ENCODE measurements at regions not wholly inside any gene's neighbourhood (a gene's known extent, or its start where the extent isn't known, plus 50 kb on each side); places are given as distances from the start of the nearest gene placed in this dataset.
"Not testable (repeated sequence)": the region's sequence is repeated elsewhere in the genome, so short reads cannot be mapped to it uniquely, and the experiment has no call there.

DNA sequence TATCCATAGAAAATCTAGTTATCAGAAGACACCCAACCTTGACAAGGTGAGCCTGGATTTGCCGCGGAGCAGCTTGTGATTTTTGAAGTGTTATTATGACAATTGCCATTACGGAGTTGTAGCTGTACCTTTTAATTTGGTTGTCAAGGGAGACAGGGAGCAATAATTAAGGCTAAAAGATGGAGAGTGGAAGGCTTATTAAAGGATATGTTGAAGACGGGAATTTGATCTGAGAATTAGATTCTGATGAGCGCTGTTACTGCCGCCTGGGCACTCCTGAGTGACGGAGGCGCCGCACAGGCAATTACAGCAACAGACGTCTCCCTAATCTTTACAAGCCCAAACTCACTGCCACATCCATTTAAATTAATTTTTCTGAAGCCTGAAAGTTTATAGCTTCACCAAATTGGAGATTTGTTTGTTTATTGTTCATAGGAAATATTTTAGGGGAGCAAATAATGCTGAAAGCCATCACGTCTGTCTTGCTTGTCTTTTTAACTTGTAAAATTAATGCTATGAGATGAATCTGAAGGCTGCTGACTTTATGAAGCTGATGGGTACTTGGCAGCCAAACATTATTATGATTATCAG lies 475.0 kb upstream of the ADARB2 start:
- in situ Hi-C loops (cut with HindIII; ENCODE audit: low sequenced_read_pairs): no loop called here
- DNase-seq (ENCODE audit: low spot score): no peak

DNA sequence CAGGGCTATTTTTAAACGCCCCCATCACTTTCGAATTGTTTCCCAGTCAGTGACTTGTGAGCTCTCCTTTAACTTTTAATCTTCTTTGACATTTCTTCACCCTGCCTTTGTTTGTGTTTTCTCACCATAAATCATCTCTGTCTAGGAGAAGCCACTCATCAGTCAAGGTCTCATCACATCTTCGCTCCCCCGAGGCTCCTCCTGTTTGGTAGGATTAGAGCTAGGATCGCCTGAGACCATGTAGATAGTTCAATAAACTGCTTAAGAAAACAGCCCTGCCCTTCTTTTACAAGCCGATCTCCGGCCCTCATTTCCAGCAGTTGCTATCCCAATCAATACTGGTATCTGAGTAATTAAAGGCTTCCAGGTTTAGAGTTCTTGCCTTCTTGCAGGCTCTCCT lies 472.8 kb upstream of the ADARB2 start:
- no peak for DNase-seq (ENCODE audit: low spot score)
- in situ Hi-C loops (cut with HindIII; ENCODE audit: low sequenced_read_pairs): no loop called here

DNA sequence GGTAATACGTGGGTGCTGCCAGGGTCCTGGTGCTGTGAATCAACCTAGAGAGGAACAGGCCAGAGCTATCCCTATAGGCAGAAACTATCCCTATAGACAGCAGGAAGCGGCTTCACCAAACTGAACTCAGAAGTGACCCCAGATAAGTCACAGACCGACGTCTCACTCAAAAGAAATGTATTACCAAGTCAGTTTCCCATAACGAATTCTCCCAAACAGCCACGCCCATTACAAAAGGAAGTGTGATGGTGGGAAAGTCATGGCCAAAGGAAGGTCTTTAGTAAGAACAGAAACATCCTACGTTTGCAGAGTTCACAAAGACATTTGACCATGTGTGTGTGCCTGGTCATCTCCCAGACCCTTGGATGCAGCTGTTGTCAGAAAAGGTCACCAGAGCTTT lies 470.8 kb upstream of the ADARB2 start:
- DNase-seq (ENCODE audit: low spot score): no peak
- in situ Hi-C loops (cut with HindIII; ENCODE audit: low sequenced_read_pairs): no loop called here

DNA sequence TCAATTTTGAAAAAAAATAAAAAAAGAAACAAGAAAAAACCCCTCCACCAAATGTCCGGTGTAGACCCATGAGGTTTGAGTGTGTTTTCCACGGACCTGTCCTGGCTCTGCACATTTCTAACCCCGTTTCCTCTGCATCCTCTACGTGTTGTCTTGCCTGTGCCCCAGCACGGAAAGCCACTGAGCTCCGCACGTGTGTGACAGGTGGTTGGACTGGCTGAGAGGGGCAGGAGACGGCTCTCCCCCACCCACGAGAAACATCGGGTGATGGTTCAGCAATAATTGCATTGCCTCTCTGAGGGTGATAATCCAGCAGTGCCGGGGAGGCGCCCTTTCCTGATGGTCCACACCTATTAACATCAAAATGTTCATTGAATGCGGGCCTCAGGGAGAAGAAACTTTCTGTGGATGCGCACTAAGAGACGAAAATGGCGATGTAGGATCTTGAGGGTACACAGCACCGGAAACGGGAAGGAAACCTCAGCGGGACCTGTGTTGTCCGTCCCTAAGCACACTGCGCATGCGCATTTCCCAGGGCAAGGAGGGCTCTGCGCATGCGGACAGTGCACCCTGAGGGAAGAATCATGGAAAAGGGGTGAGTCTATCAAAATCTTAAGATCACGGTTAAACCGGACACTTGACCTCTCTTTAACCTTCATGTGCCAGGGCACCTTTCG lies 470.1 kb upstream of the ADARB2 start:
- no peak for DNase-seq (ENCODE audit: low spot score)
- in situ Hi-C loops (cut with HindIII; ENCODE audit: low sequenced_read_pairs): no loop called here

DNA sequence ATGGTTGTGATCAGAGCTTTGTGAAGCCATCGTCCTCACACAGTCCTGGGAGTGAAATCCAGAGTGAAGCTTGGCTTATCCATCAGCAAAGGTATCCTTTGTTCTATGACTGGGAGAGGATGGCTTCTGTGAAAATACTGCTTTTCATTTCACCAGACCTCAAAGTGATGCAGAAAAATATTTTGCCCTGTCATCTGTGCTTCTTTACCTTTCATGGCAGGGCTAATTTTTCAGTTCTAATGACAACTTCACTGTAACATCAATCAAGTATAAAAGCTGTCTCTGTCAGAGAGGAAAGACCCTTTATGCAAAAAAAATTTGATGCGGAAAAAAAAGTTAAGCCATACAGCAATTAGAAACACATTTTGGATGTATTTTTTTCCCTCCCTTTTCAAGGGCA lies 468.1 kb upstream of the ADARB2 start:
- in situ Hi-C loops (cut with HindIII; ENCODE audit: low sequenced_read_pairs): no loop called here

DNA sequence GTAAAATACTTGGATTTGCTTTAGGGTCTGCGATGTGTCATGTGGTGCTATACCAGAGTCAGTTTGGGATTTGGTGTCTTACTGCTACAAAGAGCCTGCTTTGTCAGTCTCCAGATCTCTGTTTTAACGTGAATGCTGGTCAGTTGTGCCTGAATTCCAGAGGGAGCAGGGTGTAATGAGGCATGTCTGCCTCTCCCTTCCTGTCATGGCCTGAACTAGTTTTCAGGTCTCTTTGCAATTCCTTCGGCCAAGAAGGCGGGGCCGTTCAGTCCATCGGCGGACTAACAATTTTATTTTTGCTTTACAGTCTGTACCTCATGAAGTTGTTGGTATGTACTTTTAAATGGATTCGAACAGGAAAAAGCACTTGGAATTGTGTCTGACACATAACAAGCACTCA lies 465.1 kb upstream of the ADARB2 start:
- DNase-seq (ENCODE audit: low spot score): no peak
- in situ Hi-C loops (cut with HindIII; ENCODE audit: low sequenced_read_pairs): no loop called here

More for the DNA sequence above, 468.1 kb upstream of the ADARB2 start:
- DNase-seq (ENCODE audit: low spot score): no peak

DNA sequence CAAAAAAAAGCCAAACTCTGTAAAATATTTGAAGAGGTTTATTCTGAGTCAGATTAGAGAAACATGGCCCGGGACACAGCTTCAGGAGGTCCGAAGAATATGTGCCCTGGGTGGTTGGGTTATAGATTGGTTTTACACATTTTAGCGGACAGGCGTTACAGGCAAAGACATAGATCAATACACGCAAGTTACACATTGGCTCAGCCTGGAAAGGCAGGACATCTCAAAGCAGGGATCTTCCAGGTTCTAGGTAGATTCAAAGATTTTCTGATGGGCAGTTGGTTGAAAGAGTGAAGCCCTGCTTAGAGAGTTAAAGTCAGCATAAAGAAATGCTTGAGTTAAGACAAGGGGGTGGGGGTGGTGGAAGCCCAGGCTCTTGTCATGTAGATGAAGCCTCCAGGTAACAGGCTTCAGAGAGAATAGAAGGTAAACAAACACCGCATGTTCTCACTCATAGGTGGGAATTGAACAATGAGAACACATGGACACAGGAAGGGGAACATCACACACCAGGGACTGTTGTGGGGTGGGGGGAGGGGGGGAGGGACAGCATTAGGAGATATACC lies 464.3 kb upstream of the ADARB2 start:
- DNase-seq (ENCODE audit: low spot score): no peak
- in situ Hi-C loops (cut with HindIII; ENCODE audit: low sequenced_read_pairs): no loop called here

DNA sequence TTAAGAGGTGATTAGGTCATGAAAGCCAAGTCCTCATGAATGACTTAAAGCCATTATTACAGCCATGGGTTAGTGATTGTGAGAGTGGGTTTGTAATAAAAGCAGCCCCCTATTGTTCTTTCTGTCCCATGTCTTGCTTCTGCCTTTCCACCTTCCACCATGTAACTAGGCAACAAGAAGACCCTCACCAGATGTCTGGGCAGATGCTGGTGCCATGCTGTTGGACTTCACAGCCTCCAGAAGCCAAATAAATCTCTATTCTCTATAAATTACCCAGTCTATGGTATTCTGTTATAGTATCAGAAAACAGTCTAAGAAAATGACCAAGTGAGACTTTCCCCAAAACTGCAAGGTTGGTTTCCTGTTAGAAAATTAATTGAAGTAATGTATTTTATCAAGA lies 460.3 kb upstream of the ADARB2 start:
- no peak for DNase-seq (ENCODE audit: low spot score)
- in situ Hi-C loops (cut with HindIII; ENCODE audit: low sequenced_read_pairs): no loop called here

DNA sequence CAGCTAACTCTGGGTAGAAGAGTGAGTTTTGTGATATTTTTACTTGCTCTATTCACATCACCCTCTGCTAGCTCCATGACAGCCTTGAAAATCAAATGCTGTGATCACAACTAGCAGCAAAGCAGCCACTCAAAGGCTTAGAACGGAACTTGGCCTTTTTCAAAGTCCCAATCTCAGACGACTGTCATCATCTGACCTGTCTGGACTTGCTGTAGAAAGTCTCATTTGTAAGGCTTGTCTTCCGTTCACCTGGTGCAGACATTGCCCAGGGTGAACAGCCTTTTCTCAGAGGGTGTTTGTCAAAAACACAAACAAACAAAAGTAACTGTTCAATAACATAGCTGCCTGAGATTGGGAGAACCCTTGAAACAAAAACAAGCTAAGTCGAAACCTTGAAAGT lies 458.9 kb upstream of the ADARB2 start:
- in situ Hi-C loops (cut with HindIII; ENCODE audit: low sequenced_read_pairs): no loop called here

DNA sequence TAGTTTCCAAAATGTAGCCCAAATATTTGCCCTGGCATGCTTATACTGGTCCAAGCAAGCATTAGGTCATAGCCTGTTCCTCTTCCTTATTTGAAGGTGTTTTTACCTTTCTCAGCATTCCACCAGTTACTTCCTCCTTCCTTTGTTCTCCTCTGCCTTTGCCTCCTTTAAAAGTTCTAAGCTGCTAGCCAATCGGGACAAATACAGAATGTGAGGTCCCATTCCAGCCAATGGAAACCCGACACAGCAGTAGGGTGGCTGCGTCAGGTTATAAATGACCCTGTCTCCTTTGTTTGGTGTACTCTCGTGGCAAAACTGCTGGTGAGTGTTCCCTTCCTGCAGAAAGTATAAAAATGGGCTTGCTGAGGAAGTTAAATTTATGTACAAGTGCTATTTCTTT lies 452.0 kb upstream of the ADARB2 start:
- DNase-seq (ENCODE audit: low spot score); in situ Hi-C loops (cut with HindIII; ENCODE audit: low sequenced_read_pairs): not testable (repeated sequence)

More for the DNA sequence above, 458.9 kb upstream of the ADARB2 start:
- no peak for DNase-seq (ENCODE audit: low spot score)

DNA sequence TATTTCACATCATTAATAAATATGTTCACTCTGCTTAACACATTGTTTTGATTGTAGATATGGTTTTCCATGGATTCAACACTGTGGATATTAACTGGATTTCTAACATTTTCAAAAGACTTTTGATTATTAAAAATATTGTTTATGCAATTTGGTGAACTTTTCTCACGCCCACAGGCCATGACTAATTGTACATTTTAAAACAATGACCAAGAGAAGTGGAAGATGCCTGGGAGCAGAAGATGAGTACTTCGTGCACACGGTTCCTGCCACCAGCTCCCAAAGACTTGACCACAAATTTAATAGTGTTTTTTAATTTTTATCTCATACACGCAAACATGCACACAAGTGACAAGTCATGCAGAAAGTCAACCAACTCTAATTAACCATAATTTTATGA lies 451.0 kb upstream of the ADARB2 start:
- no peak for DNase-seq (ENCODE audit: low spot score)
- in situ Hi-C loops (cut with HindIII; ENCODE audit: low sequenced_read_pairs): no loop called here

DNA sequence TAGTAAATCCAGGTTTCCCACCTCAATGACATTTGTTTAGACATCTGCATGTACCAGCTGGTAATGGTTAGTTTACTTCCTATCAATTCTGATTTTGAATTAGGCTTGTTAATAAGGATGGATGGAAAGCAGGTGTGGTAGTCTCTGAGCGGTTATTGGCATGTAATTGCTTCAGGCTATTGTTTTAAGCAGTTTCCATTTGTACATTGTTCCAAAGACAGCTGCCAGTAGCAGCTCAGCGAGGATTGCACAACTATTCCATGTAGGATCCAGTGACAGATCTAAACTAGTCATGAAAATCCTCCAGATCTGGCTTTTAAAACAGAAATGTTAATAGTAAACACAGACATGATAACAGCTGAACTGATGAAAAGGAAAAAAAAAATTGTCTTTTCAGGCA lies 436.0 kb upstream of the ADARB2 start:
- no peak for DNase-seq (ENCODE audit: low spot score)
- in situ Hi-C loops (cut with HindIII; ENCODE audit: low sequenced_read_pairs): no loop called here

DNA sequence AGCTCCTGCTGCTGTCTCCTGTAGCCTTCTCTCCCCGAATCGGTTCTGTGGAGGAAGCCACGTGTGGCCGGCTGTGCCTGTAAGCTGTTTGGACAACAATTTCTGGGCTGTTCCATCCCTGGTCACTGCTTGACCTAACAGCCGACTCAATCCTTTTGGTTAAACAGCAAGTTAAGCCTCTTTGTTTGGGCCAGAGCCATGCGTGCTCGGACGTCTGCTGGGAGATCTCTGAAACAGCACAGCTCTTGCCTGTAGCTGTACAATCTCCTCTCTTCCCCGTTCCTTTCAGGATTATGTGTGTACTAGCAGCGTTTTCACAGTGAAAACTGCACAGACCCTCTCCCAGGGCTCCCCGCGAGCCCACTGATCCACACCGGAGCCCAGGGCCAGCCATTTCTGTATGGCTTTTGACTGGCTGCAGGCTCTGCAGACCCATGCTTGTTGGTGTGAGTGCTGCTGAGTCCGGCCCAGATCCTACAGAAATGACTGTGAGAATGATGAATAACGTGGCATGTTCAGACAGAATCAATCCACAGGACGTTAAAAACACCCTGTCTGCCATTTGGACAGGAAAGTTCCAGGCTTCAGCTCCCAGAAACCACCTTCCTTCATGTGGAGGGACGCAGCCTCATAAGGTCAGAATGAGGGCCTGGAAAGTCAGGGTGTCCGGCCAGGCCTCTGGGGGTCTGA lies 428.6 kb upstream of the ADARB2 start:
- in situ Hi-C loops (cut with HindIII; ENCODE audit: low sequenced_read_pairs): no loop called here
- no peak for DNase-seq (ENCODE audit: low spot score)

DNA sequence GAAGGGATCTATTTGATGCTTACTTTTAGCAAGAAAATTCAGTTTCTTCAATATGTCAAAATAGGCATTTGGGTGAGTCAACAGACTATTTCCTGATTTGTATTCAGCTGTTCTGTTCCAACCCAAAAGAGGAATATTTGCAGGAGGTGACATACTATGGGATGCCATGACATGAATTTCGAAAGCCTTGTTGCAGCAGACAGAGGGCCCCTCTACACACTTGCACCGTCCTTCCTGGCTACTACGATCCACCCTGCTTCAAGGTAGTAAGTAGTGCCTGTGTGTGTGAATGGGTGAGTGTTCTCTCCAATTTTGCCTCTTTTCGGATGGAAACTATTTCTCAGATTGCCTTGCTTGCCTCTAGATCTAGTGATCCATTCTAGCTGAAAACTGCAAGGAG lies 413.0 kb upstream of the ADARB2 start:
- no peak for DNase-seq (ENCODE audit: low spot score)
- in situ Hi-C loops (cut with HindIII; ENCODE audit: low sequenced_read_pairs): no loop called here

DNA sequence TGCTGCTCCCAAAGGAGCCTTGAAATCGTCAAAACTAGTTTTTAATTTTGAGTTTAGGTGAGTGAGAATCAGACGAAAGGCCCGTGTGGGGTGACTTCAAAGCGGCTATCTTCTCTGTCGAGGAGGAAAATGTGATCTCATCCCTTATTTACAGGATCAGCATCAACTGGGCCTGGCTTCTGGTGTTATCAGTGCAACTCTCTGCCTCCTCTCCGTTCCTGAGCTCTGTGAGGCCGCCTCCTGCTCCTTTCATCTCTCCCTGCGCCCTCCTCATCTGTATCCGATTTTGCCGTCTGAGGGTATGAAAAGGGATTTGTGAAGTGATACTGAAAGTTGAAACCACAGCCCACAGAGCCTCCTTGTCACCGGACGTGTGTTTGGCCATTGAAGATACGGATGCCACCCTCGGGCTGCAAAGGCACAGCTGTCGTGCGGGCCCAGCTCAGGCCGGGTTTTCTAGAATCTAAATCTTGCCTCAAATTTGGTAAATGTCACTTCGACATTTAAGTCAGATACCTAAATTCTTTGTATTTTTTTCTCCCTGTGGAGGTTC lies 408.7 kb upstream of the ADARB2 start:
- DNase-seq (ENCODE audit: low spot score): no peak
- in situ Hi-C loops (cut with HindIII; ENCODE audit: low sequenced_read_pairs): no loop called here

DNA sequence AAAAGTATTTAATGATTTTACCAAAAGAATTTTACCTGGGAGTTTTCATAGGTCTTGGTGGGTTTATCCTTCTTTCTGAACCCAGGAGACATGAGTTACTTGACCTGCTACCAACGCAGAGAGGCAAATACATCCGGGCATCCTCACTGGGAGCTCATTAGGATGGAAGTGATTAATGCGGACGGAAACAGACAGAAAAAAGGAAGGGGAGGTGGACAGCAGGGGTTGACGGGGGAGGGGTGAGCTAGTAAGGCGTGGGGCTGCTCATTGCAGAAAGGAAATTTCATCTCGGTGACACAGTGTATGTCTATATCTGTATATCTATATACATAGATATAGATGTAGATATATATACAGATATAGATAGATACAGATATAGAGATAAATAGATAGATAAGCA lies 408.2 kb upstream of the ADARB2 start:
- in situ Hi-C loops (cut with HindIII; ENCODE audit: low sequenced_read_pairs): no loop called here
- DNase-seq (ENCODE audit: low spot score): no peak

DNA sequence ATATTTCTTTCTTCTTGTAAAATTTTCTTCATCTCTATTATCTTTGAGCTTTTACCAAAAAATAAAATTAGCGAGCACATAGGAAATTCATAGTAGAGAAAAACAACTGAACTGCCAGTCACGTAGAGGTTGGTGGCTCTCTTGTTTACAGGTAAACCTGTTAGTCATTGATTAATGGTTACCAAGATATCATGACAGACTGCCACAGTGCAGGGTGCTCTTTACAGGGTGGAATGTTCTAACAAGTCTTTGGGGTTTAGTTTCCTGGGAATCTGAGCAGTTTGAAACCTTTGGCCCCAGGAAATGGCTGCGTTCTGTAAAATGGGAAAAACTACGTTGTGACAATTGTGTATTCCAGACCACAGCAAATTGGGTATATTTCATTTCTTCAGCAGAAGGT lies 407.3 kb upstream of the ADARB2 start:
- no peak for DNase-seq (ENCODE audit: low spot score)
- in situ Hi-C loops (cut with HindIII; ENCODE audit: low sequenced_read_pairs): no loop called here

DNA sequence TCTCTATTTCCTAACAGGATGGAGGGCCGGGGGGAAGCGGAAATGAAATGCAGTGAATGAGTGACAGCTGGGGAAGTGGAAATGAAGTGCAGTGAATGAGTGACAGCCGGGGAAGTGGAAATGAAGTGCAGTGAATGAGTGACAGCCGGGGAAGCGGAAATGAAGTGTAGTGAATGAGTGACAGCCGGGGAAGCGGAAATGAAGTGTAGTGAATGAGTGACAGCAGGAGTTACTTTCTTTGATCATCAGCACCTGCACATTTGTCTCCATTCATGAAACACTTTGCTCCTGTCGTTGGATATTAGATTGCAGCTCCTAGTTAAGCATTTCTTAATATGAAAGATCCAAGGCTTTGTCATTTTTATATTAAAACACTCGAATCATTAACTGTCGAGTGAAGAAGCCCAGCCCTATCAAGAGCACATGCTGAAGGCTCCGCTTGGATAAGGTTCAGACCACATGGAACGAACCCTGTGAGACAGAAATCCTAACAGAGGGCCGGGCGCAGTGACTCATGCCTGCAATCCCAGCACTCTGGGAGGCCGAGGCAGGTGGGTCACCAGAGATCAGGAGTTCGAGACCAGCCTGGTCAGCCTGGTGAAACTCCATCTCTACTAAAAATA lies 406.0 kb upstream of the ADARB2 start:
- no peak for DNase-seq (ENCODE audit: low spot score)
- in situ Hi-C loops (cut with HindIII; ENCODE audit: low sequenced_read_pairs): no loop called here

DNA sequence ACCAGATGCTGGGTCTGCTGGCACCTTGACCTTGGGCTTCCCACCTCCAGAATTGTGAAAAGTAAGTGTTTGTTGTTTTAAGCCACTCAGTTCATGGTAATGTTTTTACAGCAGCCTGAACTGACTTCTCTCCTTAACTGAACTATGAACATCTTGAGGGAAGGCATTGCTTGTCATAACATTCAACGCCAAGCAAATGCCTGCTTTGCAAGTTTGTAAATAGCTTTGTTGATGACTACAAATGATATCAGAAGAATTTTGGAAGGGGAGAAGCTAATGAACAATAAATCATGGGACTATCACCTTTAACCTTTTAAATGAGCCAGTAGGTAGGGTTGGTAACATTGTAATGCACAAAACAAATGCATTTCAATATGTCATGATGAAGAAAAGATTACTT lies 402.4 kb upstream of the ADARB2 start:
- DNase-seq (ENCODE audit: low spot score): no peak
- in situ Hi-C loops (cut with HindIII; ENCODE audit: low sequenced_read_pairs): no loop called here

Measured in G401 (cell line).